ENCODE measurements at regions not wholly inside any gene's neighbourhood (a gene's known extent, or its start where the extent isn't known, plus 50 kb on each side); places are given as distances from the start of the nearest gene placed in this dataset.
A peak's percentile ranks its signal among the peaks of the same experiment; 100 is the strongest.
"Not testable (repeated sequence)": the region's sequence is repeated elsewhere in the genome, so short reads cannot be mapped to it uniquely, and the experiment has no call there.

DNA sequence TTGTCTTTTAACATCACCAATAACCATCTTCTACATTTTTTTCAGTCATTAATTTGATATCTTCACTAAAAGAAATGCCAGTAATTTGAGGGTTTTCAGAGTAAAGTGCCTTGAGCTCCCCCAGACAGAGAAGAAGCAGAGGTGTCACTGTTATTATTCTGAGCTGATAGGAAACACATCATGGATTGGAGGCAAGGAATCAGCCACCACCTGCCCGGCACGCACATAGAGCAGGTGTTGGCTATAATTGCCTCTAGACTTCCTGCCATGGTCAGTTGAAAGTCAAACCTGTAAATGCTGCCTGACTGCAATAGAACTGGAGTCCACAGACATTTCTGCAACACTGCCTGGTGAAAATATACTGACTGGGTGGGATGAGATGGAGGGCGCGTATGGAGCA lies 776.6 kb downstream of the UQCRFS1 start:
- DNase-seq: no peak
- no peak overlapping the region for H3K4me3 ChIP-seq
- no peak for ATAC-seq
- TF ChIP-seq, protein P1, sequence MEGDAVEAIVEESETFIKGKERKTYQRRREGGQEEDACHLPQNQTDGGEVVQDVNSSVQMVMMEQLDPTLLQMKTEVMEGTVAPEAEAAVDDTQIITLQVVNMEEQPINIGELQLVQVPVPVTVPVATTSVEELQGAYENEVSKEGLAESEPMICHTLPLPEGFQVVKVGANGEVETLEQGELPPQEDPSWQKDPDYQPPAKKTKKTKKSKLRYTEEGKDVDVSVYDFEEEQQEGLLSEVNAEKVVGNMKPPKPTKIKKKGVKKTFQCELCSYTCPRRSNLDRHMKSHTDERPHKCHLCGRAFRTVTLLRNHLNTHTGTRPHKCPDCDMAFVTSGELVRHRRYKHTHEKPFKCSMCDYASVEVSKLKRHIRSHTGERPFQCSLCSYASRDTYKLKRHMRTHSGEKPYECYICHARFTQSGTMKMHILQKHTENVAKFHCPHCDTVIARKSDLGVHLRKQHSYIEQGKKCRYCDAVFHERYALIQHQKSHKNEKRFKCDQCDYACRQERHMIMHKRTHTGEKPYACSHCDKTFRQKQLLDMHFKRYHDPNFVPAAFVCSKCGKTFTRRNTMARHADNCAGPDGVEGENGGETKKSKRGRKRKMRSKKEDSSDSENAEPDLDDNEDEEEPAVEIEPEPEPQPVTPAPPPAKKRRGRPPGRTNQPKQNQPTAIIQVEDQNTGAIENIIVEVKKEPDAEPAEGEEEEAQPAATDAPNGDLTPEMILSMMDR (IDR thresholded peaks at IDR 0.05): no peak
- no peaks in the 10 kb centered on the region for H3K9me3 ChIP-seq
- no peak overlapping the region for H3K27ac ChIP-seq
- peaks cover 14% of the 10 kb centered on the region for H3K4me1 ChIP-seq
- no peaks in the 10 kb centered on the region for H3K36me3 ChIP-seq
- intact Hi-C loops (cut with DNase I): no loop called here
- H3K27me3 ChIP-seq: no peaks in the 10 kb centered on the region

DNA sequence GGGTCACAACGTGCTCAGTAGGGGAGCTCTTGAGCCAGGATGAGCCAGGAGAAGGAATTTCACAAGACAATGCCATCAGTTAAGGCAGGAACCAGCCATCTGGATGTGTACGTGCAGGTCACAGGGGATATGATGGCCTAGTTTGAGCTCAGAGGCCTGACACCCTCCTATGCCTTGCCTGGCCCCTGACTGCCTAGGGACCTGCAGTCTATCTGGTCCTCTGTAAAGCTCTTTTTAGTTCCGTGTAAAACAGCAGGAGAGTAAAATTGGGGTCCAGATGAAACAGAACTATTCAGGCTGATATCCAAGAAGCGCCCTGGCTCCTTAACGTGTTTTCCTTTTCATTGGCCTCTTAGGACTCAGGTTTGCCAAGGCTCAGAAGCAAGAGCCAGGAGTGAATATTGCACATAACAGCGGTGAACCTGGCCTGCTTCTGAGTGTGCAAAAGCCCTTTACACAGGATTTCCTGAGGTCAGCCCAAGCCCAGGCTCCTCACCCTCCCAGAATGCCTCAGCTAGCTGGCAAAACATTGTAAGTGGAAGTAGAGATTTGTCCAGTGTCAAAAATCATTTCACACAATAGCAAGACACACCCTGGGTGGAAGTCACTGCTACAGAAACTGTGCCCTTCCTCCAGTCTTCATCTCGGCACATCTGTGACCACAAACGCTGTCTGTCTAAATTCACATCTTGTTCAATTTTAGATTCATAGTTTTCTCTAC lies 777.2 kb downstream of the UQCRFS1 start:
- H3K9me3 ChIP-seq: no peaks in the 10 kb centered on the region
- intact Hi-C loops (cut with DNase I): no loop called here
- no peaks in the 10 kb centered on the region for H3K27me3 ChIP-seq
- ATAC-seq: peak; percentile 58
- peaks cover 14% of the 10 kb centered on the region for H3K4me1 ChIP-seq
- TF ChIP-seq, protein P1 (IDR thresholded peaks at IDR 0.05): no peak
- H3K36me3 ChIP-seq: no peaks in the 10 kb centered on the region
- no peak overlapping the region for H3K4me3 ChIP-seq
- no peak for DNase-seq
- H3K27ac ChIP-seq: no peak overlapping the region

DNA sequence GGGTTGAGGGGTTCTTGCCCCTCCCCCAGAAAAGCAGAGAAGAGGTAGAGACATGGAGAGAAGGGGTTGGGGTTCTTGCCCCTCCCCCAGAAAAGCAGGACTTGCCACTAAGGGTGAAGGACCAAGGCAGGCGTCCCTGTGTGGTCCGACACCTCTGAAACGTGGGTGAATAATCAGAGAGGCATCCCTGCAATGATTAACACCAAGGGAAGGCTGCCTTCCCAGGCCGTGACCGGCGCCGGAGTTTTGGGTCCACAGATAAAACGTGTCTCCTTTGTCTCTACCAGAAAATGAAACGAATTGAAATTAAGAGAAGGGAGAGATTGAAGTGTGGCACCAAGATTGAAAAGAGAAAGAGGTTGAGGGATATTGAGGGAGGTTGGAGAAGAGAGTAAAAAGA lies 778.2 kb downstream of the UQCRFS1 start:
- H3K27ac ChIP-seq; H3K4me3 ChIP-seq; H3K27me3 ChIP-seq; intact Hi-C loops (cut with DNase I); DNase-seq; H3K9me3 ChIP-seq; H3K36me3 ChIP-seq; ATAC-seq: not testable (repeated sequence)
- peaks cover 14% of the 10 kb centered on the region for H3K4me1 ChIP-seq

GRCh38 chr19:28434365-28434764 lies 778.6 kb downstream of the UQCRFS1 start:
- H3K27me3 ChIP-seq; ATAC-seq; DNase-seq; H3K36me3 ChIP-seq; H3K9me3 ChIP-seq; intact Hi-C loops (cut with DNase I); H3K27ac ChIP-seq; H3K4me3 ChIP-seq: not testable (repeated sequence)
- peaks cover 14% of the 10 kb centered on the region for H3K4me1 ChIP-seq

- DNase-seq; H3K27me3 ChIP-seq; intact Hi-C loops (cut with DNase I); ATAC-seq; H3K36me3 ChIP-seq; H3K4me3 ChIP-seq; H3K27ac ChIP-seq; H3K9me3 ChIP-seq: not testable (repeated sequence)
- H3K4me1 ChIP-seq: peaks cover 14% of the 10 kb centered on the region
These were observed 779.8 kb downstream of the UQCRFS1 start for GRCh38 chr19:28433166-28433565.

- Histone ChIP-seq H3K36me3 (no peaks in the 10 kb centered on the region), H3K4me3 (no peak overlapping the region), H3K27me3 (peaks cover 5% of the 10 kb centered on the region), H3K9me3 (no peaks in the 10 kb centered on the region), H3K4me1 (no peaks in the 10 kb centered on the region), H3K27ac (no peak overlapping the region)
- ATAC-seq (no peak), DNase-seq (no peak)
- TF ChIP-seq, protein P1 (IDR thresholded peaks at IDR 0.05): no peak
- intact Hi-C loops (cut with DNase I): no loop called here
These were observed 782.7 kb downstream of the UQCRFS1 start for GRCh38 chr19:28430214-28430613.

GRCh38 chr19:28429356-28429755 lies 783.6 kb downstream of the UQCRFS1 start:
- Histone ChIP-seq H3K9me3 (no peaks in the 10 kb centered on the region), H3K36me3 (no peaks in the 10 kb centered on the region), H3K4me1 (no peaks in the 10 kb centered on the region), H3K27me3 (peaks cover 5% of the 10 kb centered on the region), H3K27ac (no peak overlapping the region), H3K4me3 (no peak overlapping the region)
- intact Hi-C loops (cut with DNase I): no loop called here
- DNase-seq (no peak), ATAC-seq (no peak)
- TF ChIP-seq, protein P1 (IDR thresholded peaks at IDR 0.05): no peak

Measured in upper lobe of right lung (tissue), 1 donor.